DOHH2 (cell line): ENCODE measurements at regions not wholly inside any gene's neighbourhood (a gene's known extent, or its start where the extent isn't known, plus 50 kb on each side); places are given as distances from the start of the nearest gene placed in this dataset.

Source experiments
- H3F3A ChIP-seq: fragments of 200-600 bp; sonication (generic), shearing (Covaris generic); 2 replicates; pipeline ENCODE4 v1.6.0; 2016; ENCODE audit warnings: antibody characterized with exemption, mild to moderate bottlenecking; ENCODE audit not compliant: control insufficient read depth, insufficient read depth
- H3K27ac ChIP-seq: fragments of 200-600 bp; sonication (generic); 2 replicates; pipeline ENCODE4 v1.5.1; 2014; ENCODE audit warnings: low read depth, mild to moderate bottlenecking, low read length, moderate library complexity
- H3K27me3 ChIP-seq: fragments of 200-600 bp; sonication (generic); 2 replicates; pipeline ENCODE4 v1.6.1; 2014; ENCODE audit warnings: mild to moderate bottlenecking, low read length, mixed read lengths; ENCODE audit not compliant: control insufficient read depth
- H3K36me3 ChIP-seq: fragments of 200-600 bp; sonication (generic); 2 replicates; pipeline ENCODE4 v1.6.1; 2014; ENCODE audit warnings: mild to moderate bottlenecking, low read length, moderate library complexity, mixed read lengths; ENCODE audit not compliant: control insufficient read depth
- H3K4me1 ChIP-seq: fragments of 200-600 bp; sonication (generic); 2 replicates; pipeline ENCODE4 v1.6.1; 2014; ENCODE audit warnings: mild to moderate bottlenecking, low read length, mixed read lengths; ENCODE audit not compliant: control insufficient read depth
- H3K4me2 ChIP-seq: fragments of 200-600 bp; sonication (generic); 2 replicates; pipeline ENCODE4 v1.6.0; 2014; ENCODE audit warnings: mild to moderate bottlenecking, low read length, moderate library complexity
- H3K4me3 ChIP-seq: fragments of 200-600 bp; sonication (generic); 2 replicates; pipeline ENCODE4 v1.5.1; 2014; ENCODE audit warnings: mild to moderate bottlenecking, low read length, mixed read lengths
- H3K79me2 ChIP-seq: fragments of 200-600 bp; sonication (generic); 2 replicates; pipeline ENCODE4 v1.6.1; 2014; ENCODE audit warnings: mild to moderate bottlenecking, low read length, mixed read lengths; ENCODE audit not compliant: control insufficient read depth
- H3K9me2 ChIP-seq: fragments of 200-600 bp; sonication (generic); replicated peaks from 2 replicates; pipeline ENCODE4 v1.6.1; 2014; ENCODE audit warnings: mild to moderate bottlenecking, low read length, mixed read lengths; ENCODE audit not compliant: control insufficient read depth
- H3K9me3 ChIP-seq: fragments of 200-600 bp; sonication (generic); 2 replicates; pipeline ENCODE4 v1.6.1; 2014; ENCODE audit warnings: antibody characterized with exemption, low read length, mixed read lengths; ENCODE audit not compliant: control insufficient read depth, insufficient read depth
- H4K20me1 ChIP-seq: fragments of 200-600 bp; sonication (generic); 2 replicates; pipeline ENCODE4 v1.6.0; 2014; ENCODE audit warnings: low read depth, mild to moderate bottlenecking, antibody characterized with exemption, low read length, moderate library complexity; ENCODE audit not compliant: control insufficient read depth, insufficient read depth
- EZH2phosphoT487 ChIP-seq: fragments of 200-600 bp; sonication (generic); IDR thresholded peaks from 2 replicates; pipeline ENCODE4 v1.6.1; 2017; ENCODE audit warnings: borderline replicate concordance, mild to moderate bottlenecking, antibody characterized with exemption, low read length, moderate library complexity, mixed read lengths
- TF ChIP-seq, protein P1 (sequence below): fragments of 200-600 bp; sonication (generic); IDR thresholded peaks from one replicate; pipeline ENCODE4 v1.5.1; 2014; ENCODE audit warnings: antibody characterized with exemption, mild to moderate bottlenecking, low read depth, low read length; ENCODE audit not compliant: poor library complexity, severe bottlenecking

DNA sequence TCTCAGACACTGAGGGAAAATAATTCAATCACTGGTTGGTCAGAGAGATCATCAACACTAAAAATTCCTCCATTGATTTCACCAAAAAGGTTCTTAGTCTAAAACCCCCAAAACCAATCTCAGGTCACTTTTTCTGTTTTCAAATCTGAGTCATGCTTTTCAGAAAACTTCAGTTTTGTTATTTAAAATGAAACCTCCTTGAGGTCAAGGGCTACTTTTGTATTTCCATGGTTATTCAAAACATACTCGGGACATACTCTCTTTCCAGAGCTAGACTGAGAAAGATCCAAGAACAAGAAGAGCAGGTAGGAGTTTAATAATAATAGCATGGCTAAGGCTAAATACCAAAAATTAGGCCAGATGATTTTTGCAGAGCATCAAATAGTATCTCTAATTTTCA is 152.8 kb downstream of the SDHAF3 start:
- Histone ChIP-seq H3F3A (no peaks in the 10 kb centered on the region), H3K9me3 (no peaks in the 10 kb centered on the region), H3K27ac (no peak overlapping the region), H3K27me3 (no peaks in the 10 kb centered on the region), H3K4me3 (no peak overlapping the region), H3K4me1 (0 out of 2 replicates have a peak, but pooled peaks cover 3% of the 10 kb centered on the region), H4K20me1 (no peaks in the 10 kb centered on the region), H3K79me2 (no peaks in the 10 kb centered on the region), H3K9me2 (no peaks in the 10 kb centered on the region), H3K4me2 (no peak overlapping the region), H3K36me3 (no peaks in the 10 kb centered on the region)
- TF ChIP-seq EZH2phosphoT487, result no peak
- TF ChIP-seq, protein P1, sequence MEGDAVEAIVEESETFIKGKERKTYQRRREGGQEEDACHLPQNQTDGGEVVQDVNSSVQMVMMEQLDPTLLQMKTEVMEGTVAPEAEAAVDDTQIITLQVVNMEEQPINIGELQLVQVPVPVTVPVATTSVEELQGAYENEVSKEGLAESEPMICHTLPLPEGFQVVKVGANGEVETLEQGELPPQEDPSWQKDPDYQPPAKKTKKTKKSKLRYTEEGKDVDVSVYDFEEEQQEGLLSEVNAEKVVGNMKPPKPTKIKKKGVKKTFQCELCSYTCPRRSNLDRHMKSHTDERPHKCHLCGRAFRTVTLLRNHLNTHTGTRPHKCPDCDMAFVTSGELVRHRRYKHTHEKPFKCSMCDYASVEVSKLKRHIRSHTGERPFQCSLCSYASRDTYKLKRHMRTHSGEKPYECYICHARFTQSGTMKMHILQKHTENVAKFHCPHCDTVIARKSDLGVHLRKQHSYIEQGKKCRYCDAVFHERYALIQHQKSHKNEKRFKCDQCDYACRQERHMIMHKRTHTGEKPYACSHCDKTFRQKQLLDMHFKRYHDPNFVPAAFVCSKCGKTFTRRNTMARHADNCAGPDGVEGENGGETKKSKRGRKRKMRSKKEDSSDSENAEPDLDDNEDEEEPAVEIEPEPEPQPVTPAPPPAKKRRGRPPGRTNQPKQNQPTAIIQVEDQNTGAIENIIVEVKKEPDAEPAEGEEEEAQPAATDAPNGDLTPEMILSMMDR, result no peak

DNA sequence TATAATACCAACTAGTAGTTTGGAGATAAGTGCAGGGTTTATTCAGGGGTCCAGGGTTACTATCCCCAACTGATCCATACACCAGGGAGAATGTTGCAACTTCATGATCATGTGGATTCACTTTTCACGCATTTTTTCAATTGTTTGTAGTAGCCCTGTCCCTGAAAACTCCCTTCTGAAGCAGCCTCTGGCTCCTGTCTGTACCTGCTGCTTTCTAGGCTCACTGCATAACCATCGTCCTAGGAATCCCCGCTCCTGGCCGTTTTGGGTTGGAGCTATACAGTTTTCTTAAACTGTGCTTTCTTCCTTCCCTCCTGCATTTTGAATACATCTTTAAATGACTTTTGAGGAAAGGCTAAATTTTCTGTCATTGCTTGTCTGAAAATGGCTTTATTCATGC is 154.1 kb downstream of the SDHAF3 start:
- no peak overlapping the region for H3K27ac ChIP-seq
- no peaks in the 10 kb centered on the region for H3K9me3 ChIP-seq
- H3K4me1 ChIP-seq, result 0 out of 2 replicates have a peak, but pooled peaks cover 3% of the 10 kb centered on the region
- no peaks in the 10 kb centered on the region for H3K79me2 ChIP-seq
- TF ChIP-seq, protein P1, result no peak
- TF ChIP-seq EZH2phosphoT487, result no peak
- H3K27me3 ChIP-seq, result no peaks in the 10 kb centered on the region
- H3K36me3 ChIP-seq, result no peaks in the 10 kb centered on the region
- H3F3A ChIP-seq, result no peaks in the 10 kb centered on the region
- H4K20me1 ChIP-seq, result no peaks in the 10 kb centered on the region
- no peak overlapping the region for H3K4me3 ChIP-seq
- H3K4me2 ChIP-seq, result no peak overlapping the region
- H3K9me2 ChIP-seq, result no peaks in the 10 kb centered on the region

DNA sequence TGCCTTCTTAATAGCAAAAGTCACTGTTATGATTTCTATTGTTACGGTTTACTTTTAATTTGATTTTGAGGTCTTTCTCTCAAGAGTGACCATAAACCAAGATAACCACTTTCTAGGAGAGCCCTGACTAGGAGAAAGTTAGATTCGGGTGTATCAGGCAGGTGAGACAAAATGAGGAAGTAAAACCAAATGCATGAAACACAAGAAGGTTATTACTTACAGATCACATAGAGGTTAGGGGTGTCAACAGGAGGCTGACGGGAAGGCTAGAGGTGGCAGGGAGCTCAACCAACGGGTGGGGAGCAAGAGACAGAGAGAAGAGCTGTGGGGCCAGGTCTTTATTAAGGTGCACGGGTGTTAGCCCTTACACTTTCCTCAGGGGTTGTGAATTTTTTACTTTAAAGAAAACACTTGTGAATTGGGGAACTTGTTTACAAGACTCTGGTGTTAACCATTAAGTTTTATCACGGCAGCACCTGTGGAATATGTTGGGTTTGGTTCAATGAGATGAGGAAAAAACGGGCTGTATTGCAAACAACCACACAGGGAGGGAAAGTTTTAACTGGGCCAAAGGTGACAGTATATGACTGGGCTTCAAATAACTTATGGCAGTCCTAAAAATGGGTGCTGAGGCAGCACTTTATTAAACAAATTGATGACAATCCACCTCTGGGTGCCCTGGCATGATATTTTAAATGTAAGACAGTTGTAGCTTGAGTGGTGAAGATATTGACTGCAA is 154.9 kb downstream of the SDHAF3 start:
- Histone ChIP-seq H3K9me2 (no peaks in the 10 kb centered on the region), H3K4me2 (no peak overlapping the region), H3K27ac (no peak overlapping the region), H3K36me3 (no peaks in the 10 kb centered on the region), H3F3A (no peaks in the 10 kb centered on the region), H3K79me2 (no peaks in the 10 kb centered on the region), H3K4me1 (0 out of 2 replicates have a peak, but pooled peaks cover 3% of the 10 kb centered on the region), H3K9me3 (no peaks in the 10 kb centered on the region), H3K4me3 (no peak overlapping the region), H4K20me1 (no peaks in the 10 kb centered on the region), H3K27me3 (no peaks in the 10 kb centered on the region; the same call in 1 of the 2 replicates)
- TF ChIP-seq EZH2phosphoT487, result no peak
- TF ChIP-seq, protein P1, result no peak
